ENCODE measurements at regions not wholly inside any gene's neighbourhood (a gene's known extent, or its start where the extent isn't known, plus 50 kb on each side); places are given as distances from the start of the nearest gene placed in this dataset.
A peak's percentile ranks its signal among the peaks of the same experiment; 100 is the strongest.

DNA sequence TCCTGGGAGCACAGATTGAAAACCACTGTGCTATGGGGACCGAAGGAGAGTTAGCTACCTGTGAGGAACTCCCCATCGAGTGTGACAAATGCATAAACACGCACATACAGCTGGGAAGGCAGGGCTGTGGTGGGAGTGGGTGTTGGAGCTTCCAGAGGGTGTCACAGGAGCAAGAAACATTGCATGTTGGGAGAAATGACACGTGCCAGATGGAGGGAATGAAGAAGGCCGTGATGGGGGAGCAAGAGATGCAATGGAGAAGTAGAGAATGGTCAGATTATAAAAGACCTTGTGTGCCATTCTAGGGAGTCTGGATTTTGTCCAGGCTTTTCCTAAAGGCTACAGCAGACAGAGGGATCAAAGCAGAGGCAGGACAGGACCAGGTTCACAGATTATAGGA is 91.1 kb upstream of the NDUFV2 start:
- Histone ChIP-seq H3K4me2 (ENCODE audit: insufficient read depth, low read length) (no peak overlapping the region), H3K27ac (ENCODE audit: extremely low read depth, low read depth, low read length) (peak overlapping the region; percentile 97; the same call in 1 of the 3 replicates), H2AFZ (ENCODE audit: low read depth, low read length) (peak overlapping the region; percentile 46), H3K27me3 (ENCODE audit: control insufficient read depth in 2 of 2, insufficient read depth in 2 of 2, low read length in 2 of 2) (no peaks in the 10 kb centered on the region), H3K4me1 (replicated peaks in 1 of 2; ENCODE audit: control insufficient read depth in 2 of 2, insufficient read depth in 2 of 2, low read length in 2 of 2) (peaks cover 14 to 56% of the 10 kb centered on the region in 2 experiments), H3K9me1 (ENCODE audit: control insufficient read depth, insufficient read depth, low read length) (no peaks in the 10 kb centered on the region), H3K79me2 (ENCODE audit: control insufficient read depth, insufficient read depth, low read length) (no peaks in the 10 kb centered on the region), H3K36me3 (ENCODE audit: control insufficient read depth, insufficient read depth, low read length) (no peaks in the 10 kb centered on the region), H3K9ac (ENCODE audit: insufficient read depth in 1 of 2, low read depth in 2 of 2, low read length in 2 of 2) (no peak overlapping the region), H3K9me3 (replicated peaks; ENCODE audit: control insufficient read depth, insufficient read depth, low read depth, low read length) (no peaks in the 10 kb centered on the region; the same call in 1 of the 2 replicates), H3K4me3 (no peak overlapping the region), H4K20me1 (replicated peaks; ENCODE audit: control insufficient read depth, insufficient read depth, low read length) (no peaks in the 10 kb centered on the region)
- in situ Hi-C loops (cut with MboI): loop anchor here (10.0 kb wide), 1 partner anchor 903 kb away; the partner anchor contains the start of gene VAPA
- 64% methylated on average over 5 of the region's 5 CpGs for WGBS (ENCODE audit: insufficient coverage, low coverage, missing lambda C conversion rate)
- FAIRE-seq (no peak), DNase-seq (ENCODE audit: extremely low read depth in 1 of 4, low spot score in 3 of 4) (no peak), ATAC-seq (no peak)
- POLR2A ChIA-PET: interaction anchor here (0.6 to 3.3 kb wide), 2 partner anchors 13 to 28 kb away, joined by 3 to 26 read pairs; no protein-coding TSS in a partner anchor
- no TSS peak for BruUV-seq (replicated peaks)
- intact Hi-C loops (cut with micrococcal nuclease): no loop called here
- CTCF ChIA-PET (ENCODE audit: low intra/inter-chr PET ratio): no interaction called here
- TF ChIP-seq SMAD2 (IDR thresholded peaks at IDR 0.05; ENCODE audit: low read depth, low read length): no peak
- TF ChIP-seq TGIF2 (CRISPR knock-in tag; IDR thresholded peaks at IDR 0.05): no peak
- TF ChIP-seq, protein P1, sequence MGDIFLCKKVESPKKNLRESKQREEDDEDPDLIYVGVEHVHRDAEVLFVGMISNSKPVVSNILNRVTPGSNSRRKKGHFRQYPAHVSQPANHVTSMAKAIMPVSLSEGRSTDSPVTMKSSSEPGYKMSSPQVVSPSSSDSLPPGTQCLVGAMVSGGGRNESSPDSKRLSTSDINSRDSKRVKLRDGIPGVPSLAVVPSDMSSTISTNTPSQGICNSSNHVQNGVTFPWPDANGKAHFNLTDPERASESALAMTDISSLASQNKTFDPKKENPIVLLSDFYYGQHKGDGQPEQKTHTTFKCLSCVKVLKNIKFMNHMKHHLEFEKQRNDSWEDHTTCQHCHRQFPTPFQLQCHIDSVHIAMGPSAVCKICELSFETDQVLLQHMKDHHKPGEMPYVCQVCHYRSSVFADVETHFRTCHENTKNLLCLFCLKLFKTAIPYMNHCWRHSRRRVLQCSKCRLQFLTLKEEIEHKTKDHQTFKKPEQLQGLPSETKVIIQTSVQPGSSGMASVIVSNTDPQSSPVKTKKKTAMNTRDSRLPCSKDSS (IDR thresholded peaks at IDR 0.05; ENCODE audit: low read depth, partially characterized antibody): no peak
- no peak for TF ChIP-seq ZNF12 (CRISPR knock-in tag; IDR thresholded peaks at IDR 0.05)
- TF ChIP-seq, protein P2, sequence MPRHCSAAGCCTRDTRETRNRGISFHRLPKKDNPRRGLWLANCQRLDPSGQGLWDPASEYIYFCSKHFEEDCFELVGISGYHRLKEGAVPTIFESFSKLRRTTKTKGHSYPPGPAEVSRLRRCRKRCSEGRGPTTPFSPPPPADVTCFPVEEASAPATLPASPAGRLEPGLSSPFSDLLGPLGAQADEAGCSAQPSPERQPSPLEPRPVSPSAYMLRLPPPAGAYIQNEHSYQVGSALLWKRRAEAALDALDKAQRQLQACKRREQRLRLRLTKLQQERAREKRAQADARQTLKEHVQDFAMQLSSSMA (CRISPR knock-in tag; IDR thresholded peaks at IDR 0.05): no peak
- no peak for TF ChIP-seq ZNF3 (CRISPR knock-in tag; IDR thresholded peaks at IDR 0.05)
- TF ChIP-seq, protein P3, sequence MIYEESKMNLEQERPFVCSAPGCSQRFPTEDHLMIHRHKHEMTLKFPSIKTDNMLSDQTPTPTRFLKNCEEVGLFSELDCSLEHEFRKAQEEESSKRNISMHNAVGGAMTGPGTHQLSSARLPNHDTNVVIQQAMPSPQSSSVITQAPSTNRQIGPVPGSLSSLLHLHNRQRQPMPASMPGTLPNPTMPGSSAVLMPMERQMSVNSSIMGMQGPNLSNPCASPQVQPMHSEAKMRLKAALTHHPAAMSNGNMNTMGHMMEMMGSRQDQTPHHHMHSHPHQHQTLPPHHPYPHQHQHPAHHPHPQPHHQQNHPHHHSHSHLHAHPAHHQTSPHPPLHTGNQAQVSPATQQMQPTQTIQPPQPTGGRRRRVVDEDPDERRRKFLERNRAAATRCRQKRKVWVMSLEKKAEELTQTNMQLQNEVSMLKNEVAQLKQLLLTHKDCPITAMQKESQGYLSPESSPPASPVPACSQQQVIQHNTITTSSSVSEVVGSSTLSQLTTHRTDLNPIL (CRISPR knock-in tag; IDR thresholded peaks at IDR 0.05): no peak
- TF ChIP-seq SIRT6 (IDR thresholded peaks at IDR 0.05; ENCODE audit: low read depth, low read length): no peak
- no peak for TF ChIP-seq SMAD3 (CRISPR knock-in tag; conservative IDR thresholded peaks at IDR 0.05)
- no peak for TF ChIP-seq ZNF785 (CRISPR knock-in tag; IDR thresholded peaks at IDR 0.05)
- TF ChIP-seq L3MBTL2 (IDR thresholded peaks at IDR 0.05): peak; percentile 70; the same call in 1 of the 2 replicates
- TF ChIP-seq, protein P4, sequence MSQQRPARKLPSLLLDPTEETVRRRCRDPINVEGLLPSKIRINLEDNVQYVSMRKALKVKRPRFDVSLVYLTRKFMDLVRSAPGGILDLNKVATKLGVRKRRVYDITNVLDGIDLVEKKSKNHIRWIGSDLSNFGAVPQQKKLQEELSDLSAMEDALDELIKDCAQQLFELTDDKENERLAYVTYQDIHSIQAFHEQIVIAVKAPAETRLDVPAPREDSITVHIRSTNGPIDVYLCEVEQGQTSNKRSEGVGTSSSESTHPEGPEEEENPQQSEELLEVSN (IDR thresholded peaks at IDR 0.05; ENCODE audit: borderline replicate concordance in 1 of 2, extremely low read depth in 1 of 2, insufficient read depth in 1 of 2, insufficient read length in 1 of 2, low read depth in 1 of 2, low read length in 1 of 2, poor library complexity in 1 of 2, severe bottlenecking in 1 of 2): peak; percentile 52 to 86
- no peak for TF ChIP-seq ZNF780A (CRISPR knock-in tag; IDR thresholded peaks at IDR 0.05)
- no peak for TF ChIP-seq HNRNPK (IDR thresholded peaks at IDR 0.05; ENCODE audit: low read depth, low read length, poor library complexity, severe bottlenecking)
- no peak for TF ChIP-seq CHCHD3 (CRISPR knock-in tag; IDR thresholded peaks at IDR 0.05)
- 0 out of 2 replicates have a peak, but pooled peaks have one; percentile 17 for TF ChIP-seq ZNF668 (CRISPR knock-in tag; IDR thresholded peaks at IDR 0.05)
- no peak for TF ChIP-seq SETDB1 (IDR thresholded peaks at IDR 0.05; ENCODE audit: low read length)
- TF ChIP-seq, protein P5, sequence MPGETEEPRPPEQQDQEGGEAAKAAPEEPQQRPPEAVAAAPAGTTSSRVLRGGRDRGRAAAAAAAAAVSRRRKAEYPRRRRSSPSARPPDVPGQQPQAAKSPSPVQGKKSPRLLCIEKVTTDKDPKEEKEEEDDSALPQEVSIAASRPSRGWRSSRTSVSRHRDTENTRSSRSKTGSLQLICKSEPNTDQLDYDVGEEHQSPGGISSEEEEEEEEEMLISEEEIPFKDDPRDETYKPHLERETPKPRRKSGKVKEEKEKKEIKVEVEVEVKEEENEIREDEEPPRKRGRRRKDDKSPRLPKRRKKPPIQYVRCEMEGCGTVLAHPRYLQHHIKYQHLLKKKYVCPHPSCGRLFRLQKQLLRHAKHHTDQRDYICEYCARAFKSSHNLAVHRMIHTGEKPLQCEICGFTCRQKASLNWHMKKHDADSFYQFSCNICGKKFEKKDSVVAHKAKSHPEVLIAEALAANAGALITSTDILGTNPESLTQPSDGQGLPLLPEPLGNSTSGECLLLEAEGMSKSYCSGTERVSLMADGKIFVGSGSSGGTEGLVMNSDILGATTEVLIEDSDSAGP (CRISPR knock-in tag; IDR thresholded peaks at IDR 0.05): no peak

All from K562 (cell line).